ENCODE measurements at regions not wholly inside any gene's neighbourhood (a gene's known extent, or its start where the extent isn't known, plus 50 kb on each side); places are given as distances from the start of the nearest gene placed in this dataset.

DNA sequence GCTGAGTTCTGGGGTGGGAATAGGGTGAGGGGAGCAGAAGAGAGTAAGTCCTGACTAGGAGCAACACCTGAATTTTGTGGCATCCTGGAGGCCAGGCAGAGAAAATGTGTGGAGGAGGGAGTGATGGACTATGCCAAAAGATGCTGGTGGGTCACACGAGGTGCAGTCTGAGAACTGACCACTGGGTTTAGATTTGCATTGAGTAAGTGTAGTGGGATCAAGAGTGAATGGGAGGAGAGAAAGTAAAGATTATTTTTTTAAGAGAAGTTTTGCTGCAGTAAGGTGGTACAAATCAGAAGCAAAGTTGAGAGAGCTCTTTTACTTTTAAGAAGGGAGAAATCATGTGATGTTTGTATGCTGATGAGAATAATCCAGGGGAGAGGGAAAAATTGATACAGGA is 405.1 kb downstream of the DLEU7 start:
- H3K36me3 ChIP-seq (ENCODE audit: control insufficient read depth, insufficient read depth, low read length), result no peaks in the 10 kb centered on the region
- ChIA-PET CTCF (interaction anchor here (1.2 kb wide), 1 partner anchor 11 kb away, joined by 3 read pairs; no protein-coding TSS in a partner anchor), POLR2A (no interaction called here)
- H3K4me3 ChIP-seq (ENCODE audit: low read depth, low read length), result no peak overlapping the region
- H3K27me3 ChIP-seq (ENCODE audit: control insufficient read depth, insufficient read depth, low read length), result peaks cover 2% of the 10 kb centered on the region; the same call in 1 of the 2 replicates
- TF ChIP-seq, protein P1, sequence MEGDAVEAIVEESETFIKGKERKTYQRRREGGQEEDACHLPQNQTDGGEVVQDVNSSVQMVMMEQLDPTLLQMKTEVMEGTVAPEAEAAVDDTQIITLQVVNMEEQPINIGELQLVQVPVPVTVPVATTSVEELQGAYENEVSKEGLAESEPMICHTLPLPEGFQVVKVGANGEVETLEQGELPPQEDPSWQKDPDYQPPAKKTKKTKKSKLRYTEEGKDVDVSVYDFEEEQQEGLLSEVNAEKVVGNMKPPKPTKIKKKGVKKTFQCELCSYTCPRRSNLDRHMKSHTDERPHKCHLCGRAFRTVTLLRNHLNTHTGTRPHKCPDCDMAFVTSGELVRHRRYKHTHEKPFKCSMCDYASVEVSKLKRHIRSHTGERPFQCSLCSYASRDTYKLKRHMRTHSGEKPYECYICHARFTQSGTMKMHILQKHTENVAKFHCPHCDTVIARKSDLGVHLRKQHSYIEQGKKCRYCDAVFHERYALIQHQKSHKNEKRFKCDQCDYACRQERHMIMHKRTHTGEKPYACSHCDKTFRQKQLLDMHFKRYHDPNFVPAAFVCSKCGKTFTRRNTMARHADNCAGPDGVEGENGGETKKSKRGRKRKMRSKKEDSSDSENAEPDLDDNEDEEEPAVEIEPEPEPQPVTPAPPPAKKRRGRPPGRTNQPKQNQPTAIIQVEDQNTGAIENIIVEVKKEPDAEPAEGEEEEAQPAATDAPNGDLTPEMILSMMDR (IDR thresholded peaks at IDR 0.05; ENCODE audit: insufficient read depth, low read depth, low read length), result no peak
- DNase-seq (ENCODE audit: low read depth), result no peak

DNA sequence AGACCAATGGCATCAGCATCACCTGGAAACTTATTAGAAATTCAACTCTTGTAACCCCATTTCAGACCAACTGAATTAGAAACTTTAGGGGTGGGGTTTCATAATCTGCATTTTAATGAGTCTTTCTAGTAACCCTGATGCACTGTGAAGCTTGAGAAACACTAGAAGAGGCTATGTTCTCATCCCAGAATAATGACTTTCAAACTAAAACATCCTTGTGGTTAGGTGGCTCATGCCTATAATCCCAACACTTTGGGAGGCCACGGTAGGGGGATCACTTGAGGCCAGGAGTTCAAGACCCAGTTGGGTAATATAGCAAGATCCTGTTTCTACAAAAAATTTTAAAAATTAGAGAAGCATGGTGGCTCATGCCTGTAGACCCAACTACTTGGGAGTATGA is 402.4 kb downstream of the DLEU7 start:
- Histone ChIP-seq H3K36me3 (ENCODE audit: control insufficient read depth, insufficient read depth, low read length) (no peaks in the 10 kb centered on the region), H3K4me3 (ENCODE audit: low read depth, low read length) (no peak overlapping the region), H3K27me3 (ENCODE audit: control insufficient read depth, insufficient read depth, low read length) (peaks cover 2% of the 10 kb centered on the region; the same call in 1 of the 2 replicates)
- no peak for DNase-seq (ENCODE audit: low read depth)
- CTCF ChIA-PET, result no interaction called here
- TF ChIP-seq, protein P1 (IDR thresholded peaks at IDR 0.05; ENCODE audit: insufficient read depth, low read depth, low read length), result no peak
- POLR2A ChIA-PET, result no interaction called here

DNA sequence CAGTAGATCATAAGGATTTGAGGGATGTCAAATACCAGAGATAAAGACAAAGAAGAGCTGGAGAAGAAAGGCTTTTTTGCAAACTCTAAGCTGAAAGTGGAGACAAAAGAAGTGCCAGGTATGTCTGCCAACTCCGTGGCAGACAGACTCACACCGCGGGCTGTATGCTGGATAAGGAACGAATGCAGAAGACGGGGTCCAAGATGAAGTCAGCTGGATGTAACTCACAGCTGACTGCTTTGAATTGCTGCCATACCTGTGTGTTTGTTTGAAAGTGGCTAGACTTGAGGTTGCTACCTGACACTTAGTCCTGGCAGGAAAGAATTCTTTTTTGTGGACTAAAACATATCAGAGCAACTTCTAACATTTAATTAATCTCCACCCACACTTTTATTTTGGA is 398.8 kb downstream of the DLEU7 start:
- ChIA-PET CTCF (no interaction called here), POLR2A (no interaction called here)
- no peak for DNase-seq (ENCODE audit: low read depth)

DNA sequence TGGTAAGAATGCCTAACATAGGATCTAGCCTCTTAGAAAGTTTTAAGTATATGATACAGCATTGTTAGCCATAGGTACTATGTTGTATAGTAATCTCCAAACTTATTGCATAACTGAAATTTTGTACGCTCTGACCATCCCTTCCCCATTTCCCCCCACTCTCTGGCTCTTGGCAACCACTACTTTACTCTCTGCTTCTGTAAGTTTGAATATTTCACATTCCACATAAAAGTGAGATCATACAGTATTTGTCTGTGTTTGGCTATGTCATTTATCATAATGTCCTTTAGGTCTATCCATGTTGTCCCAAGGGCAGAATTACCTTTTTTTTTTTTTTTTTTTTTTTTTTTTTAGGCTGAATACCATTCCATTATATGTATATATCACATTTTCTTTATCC is 396.9 kb downstream of the DLEU7 start:
- ChIA-PET CTCF (no interaction called here), POLR2A (no interaction called here)
- no peak for DNase-seq (ENCODE audit: low read depth)
- Histone ChIP-seq H3K27me3 (ENCODE audit: control insufficient read depth, insufficient read depth, low read length) (no peaks in the 10 kb centered on the region), H3K4me3 (ENCODE audit: low read depth, low read length) (no peak overlapping the region), H3K36me3 (ENCODE audit: control insufficient read depth, insufficient read depth, low read length) (no peaks in the 10 kb centered on the region)
- TF ChIP-seq, protein P1 (IDR thresholded peaks at IDR 0.05; ENCODE audit: insufficient read depth, low read depth, low read length), result no peak

More for the DNA sequence above, 398.8 kb downstream of the DLEU7 start:
- TF ChIP-seq, protein P1 (IDR thresholded peaks at IDR 0.05; ENCODE audit: insufficient read depth, low read depth, low read length), result no peak
- Histone ChIP-seq H3K4me3 (ENCODE audit: low read depth, low read length) (no peak overlapping the region), H3K36me3 (ENCODE audit: control insufficient read depth, insufficient read depth, low read length) (no peaks in the 10 kb centered on the region), H3K27me3 (ENCODE audit: control insufficient read depth, insufficient read depth, low read length) (no peaks in the 10 kb centered on the region)

DNA sequence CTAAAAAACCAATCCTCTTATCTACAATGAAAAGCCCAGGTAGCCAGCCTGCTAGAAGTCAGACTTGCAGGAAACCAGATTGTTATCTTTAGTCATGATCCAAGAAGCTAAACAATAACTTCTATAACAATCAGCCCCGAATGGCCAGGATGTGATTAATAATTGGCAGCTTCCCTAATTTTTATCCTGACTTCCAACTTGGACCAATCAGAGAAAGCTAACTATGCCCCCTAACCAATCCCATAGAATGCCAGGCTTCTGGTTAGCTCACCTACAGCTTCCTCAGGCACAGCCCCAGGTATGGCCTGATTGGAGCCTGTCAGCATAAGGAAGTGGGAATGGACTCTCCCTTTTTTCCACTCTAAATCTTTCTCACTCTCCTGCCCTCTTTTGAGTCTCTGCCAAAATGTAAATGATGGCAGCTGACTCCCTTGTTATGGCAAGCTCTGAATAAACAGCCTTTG is 394.9 kb downstream of the DLEU7 start:
- H3K36me3 ChIP-seq (ENCODE audit: control insufficient read depth, insufficient read depth, low read length), result no peaks in the 10 kb centered on the region
- H3K27me3 ChIP-seq (ENCODE audit: control insufficient read depth, insufficient read depth, low read length), result no peaks in the 10 kb centered on the region
- ChIA-PET POLR2A (no interaction called here), CTCF (interaction anchor here (1.4 kb wide), 1 partner anchor 12 kb away, joined by 5 read pairs; no protein-coding TSS in a partner anchor)
- H3K4me3 ChIP-seq (ENCODE audit: low read depth, low read length), result no peak overlapping the region
- TF ChIP-seq, protein P1 (IDR thresholded peaks at IDR 0.05; ENCODE audit: insufficient read depth, low read depth, low read length), result no peak
- DNase-seq (ENCODE audit: low read depth), result no peak

All from BJ (cell line).